ENCODE measurements at regions not wholly inside any gene's neighbourhood (a gene's known extent, or its start where the extent isn't known, plus 50 kb on each side); places are given as distances from the start of the nearest gene placed in this dataset.

GRCh38 chr1:199081739-199082138, 442.9 kb downstream of the PTPRC start:
- TF ChIP-seq EZH2 (IDR thresholded peaks at IDR 0.05; ENCODE audit: borderline replicate concordance, low read length) (no peak), CTCF (IDR thresholded peaks at IDR 0.05; ENCODE audit: low read length) (no peak)
- Histone ChIP-seq H4K20me1 (ENCODE audit: insufficient read depth, low read length) (no peaks in the 10 kb centered on the region), H2AFZ (ENCODE audit: low read length) (0 out of 2 replicates have a peak overlapping the region, but pooled peaks have one; percentile 18), H3K9ac (ENCODE audit: low read length) (no peak overlapping the region), H3K4me1 (ENCODE audit: insufficient read depth, low read length, severe bottlenecking) (peaks cover 38% of the 10 kb centered on the region), H3K9me3 (ENCODE audit: low read length) (no peaks in the 10 kb centered on the region), H3K27ac (ENCODE audit: low read depth, low read length, poor library complexity, severe bottlenecking) (no peak overlapping the region), H3K27me3 (ENCODE audit: insufficient read depth, low read length) (no peaks in the 10 kb centered on the region), H3F3A (ENCODE audit: insufficient read depth, low read length) (no peaks in the 10 kb centered on the region), H3K9me2 (ENCODE audit: low read depth, low read length) (no peaks in the 10 kb centered on the region), H3K4me2 (ENCODE audit: low read length) (no peak overlapping the region), H3K4me3 (ENCODE audit: low read depth, low read length, poor library complexity, severe bottlenecking) (no peak overlapping the region), H3K79me2 (ENCODE audit: insufficient read depth, low read length) (no peaks in the 10 kb centered on the region), H3K36me3 (ENCODE audit: insufficient read depth, low read length) (no peaks in the 10 kb centered on the region)

- no peaks in the 10 kb centered on the region for H3K27me3 ChIP-seq (ENCODE audit: insufficient read depth, low read length)
- no peaks in the 10 kb centered on the region for H4K20me1 ChIP-seq (ENCODE audit: insufficient read depth, low read length)
- H3K4me3 ChIP-seq (ENCODE audit: low read depth, low read length, poor library complexity, severe bottlenecking): no peak overlapping the region
- no peaks in the 10 kb centered on the region for H3K79me2 ChIP-seq (ENCODE audit: insufficient read depth, low read length)
- no peaks in the 10 kb centered on the region for H3K9me3 ChIP-seq (ENCODE audit: low read length)
- H3F3A ChIP-seq (ENCODE audit: insufficient read depth, low read length): no peaks in the 10 kb centered on the region
- H3K9me2 ChIP-seq (ENCODE audit: low read depth, low read length): no peaks in the 10 kb centered on the region
- H2AFZ ChIP-seq (ENCODE audit: low read length): no peak overlapping the region
- H3K4me1 ChIP-seq (ENCODE audit: insufficient read depth, low read length, severe bottlenecking): peaks cover 38% of the 10 kb centered on the region
- H3K36me3 ChIP-seq (ENCODE audit: insufficient read depth, low read length): no peaks in the 10 kb centered on the region
- H3K9ac ChIP-seq (ENCODE audit: low read length): no peak overlapping the region
- TF ChIP-seq CTCF (IDR thresholded peaks at IDR 0.05; ENCODE audit: low read length) (no peak), EZH2 (IDR thresholded peaks at IDR 0.05; ENCODE audit: borderline replicate concordance, low read length) (no peak)
- no peak overlapping the region for H3K4me2 ChIP-seq (ENCODE audit: low read length)
- H3K27ac ChIP-seq (ENCODE audit: low read depth, low read length, poor library complexity, severe bottlenecking): no peak overlapping the region
Observed at GRCh38 chr1:199082778-199083389, 444.0 kb downstream of the PTPRC start.

GRCh38 chr1:199083680-199084079, 444.8 kb downstream of the PTPRC start:
- peaks cover 40% of the 10 kb centered on the region for H3K4me1 ChIP-seq (ENCODE audit: insufficient read depth, low read length, severe bottlenecking)

More at GRCh38 chr1:199083680-199084079, 444.8 kb downstream of the PTPRC start:
- no peaks in the 10 kb centered on the region for H3F3A ChIP-seq (ENCODE audit: insufficient read depth, low read length)
- 0 out of 2 replicates have a peak, but pooled peaks cover under 1% of the 10 kb centered on the region for H3K9me3 ChIP-seq (ENCODE audit: low read length)
- no peak for TF ChIP-seq EZH2 (IDR thresholded peaks at IDR 0.05; ENCODE audit: borderline replicate concordance, low read length)
- no peak for TF ChIP-seq CTCF (IDR thresholded peaks at IDR 0.05; ENCODE audit: low read length)
- H3K36me3 ChIP-seq (ENCODE audit: insufficient read depth, low read length): no peaks in the 10 kb centered on the region
- H4K20me1 ChIP-seq (ENCODE audit: insufficient read depth, low read length): no peaks in the 10 kb centered on the region
- no peaks in the 10 kb centered on the region for H3K9me2 ChIP-seq (ENCODE audit: low read depth, low read length)
- no peak overlapping the region for H3K4me3 ChIP-seq (ENCODE audit: low read depth, low read length, poor library complexity, severe bottlenecking)
- no peak overlapping the region for H2AFZ ChIP-seq (ENCODE audit: low read length)
- H3K79me2 ChIP-seq (ENCODE audit: insufficient read depth, low read length): no peaks in the 10 kb centered on the region
- peak overlapping the region; percentile 21; the same call in 1 of the 2 replicates for H3K9ac ChIP-seq (ENCODE audit: low read length)
- no peak overlapping the region for H3K4me2 ChIP-seq (ENCODE audit: low read length)
- peak overlapping the region; percentile 41 for H3K27ac ChIP-seq (ENCODE audit: low read depth, low read length, poor library complexity, severe bottlenecking)
- H3K27me3 ChIP-seq (ENCODE audit: insufficient read depth, low read length): no peaks in the 10 kb centered on the region

Measured in OCI-LY1 (cell line).